Neural cell (in vitro differentiated cells): ENCODE measurements at regions not wholly inside any gene's neighbourhood (a gene's known extent, or its start where the extent isn't known, plus 50 kb on each side); places are given as distances from the start of the nearest gene placed in this dataset.

Experiments used
- H2AFZ ChIP-seq: fragments of 200-600, 300-800 bp; sonication (generic), shearing (Covaris generic); 2 replicates; pipeline ENCODE4 v1.6.0; 2014; ENCODE audit warnings: low read depth, mild to moderate bottlenecking, antibody characterized with exemption, low read length, moderate library complexity
- H3F3A ChIP-seq: fragments of 200-600 bp; shearing (Covaris generic); 2 replicates; pipeline ENCODE4 v1.6.1; 2016; ENCODE audit warnings: mild to moderate bottlenecking, moderate library complexity, mixed read lengths, antibody characterized with exemption, low read length; ENCODE audit not compliant: insufficient read depth, poor library complexity, severe bottlenecking
- H3K27ac ChIP-seq: fragments of 200-600, 300-800 bp; sonication (generic), shearing (Covaris generic); 2 replicates; pipeline ENCODE4 v1.5.1; 2014; ENCODE audit warnings: mild to moderate bottlenecking, low read length, moderate library complexity
- H3K27me3 ChIP-seq: fragments of 300-800, 200-600 bp; sonication (generic), shearing (Covaris generic); 2 replicates; pipeline ENCODE4 v1.6.0; 2014; ENCODE audit warnings: mild to moderate bottlenecking, low read depth, low read length, moderate library complexity; ENCODE audit not compliant: insufficient read depth
- H3K36me3 ChIP-seq: fragments of 300-800, 200-600 bp; sonication (generic), shearing (Covaris generic); 2 replicates; pipeline ENCODE4 v1.5.1; 2014; ENCODE audit warnings: mild to moderate bottlenecking, antibody characterized with exemption, low read length, moderate library complexity; ENCODE audit not compliant: insufficient read depth
- H3K4me2 ChIP-seq: fragments of 300-800, 200-600 bp; sonication (generic), shearing (Covaris generic); 2 replicates; pipeline ENCODE4 v1.6.0; 2014; ENCODE audit warnings: mild to moderate bottlenecking, low read length
- H3K4me3 ChIP-seq: fragments of 300-800, 200-600 bp; sonication (generic), shearing (Covaris generic); 2 replicates; pipeline ENCODE4 v1.5.1; 2014; ENCODE audit warnings: mild to moderate bottlenecking, low read length, moderate library complexity
- H3K79me2 ChIP-seq: fragments of 200-600 bp; shearing (Covaris generic); replicated peaks from 2 replicates; pipeline ENCODE4 v1.6.0; 2014; ENCODE audit warnings: mild to moderate bottlenecking, low read length, moderate library complexity; ENCODE audit not compliant: insufficient read depth
- H3K9ac ChIP-seq: fragments of 300-800, 200-600 bp; sonication (generic), shearing (Covaris generic); 2 replicates; pipeline ENCODE4 v1.6.1; 2016; ENCODE audit warnings: mild to moderate bottlenecking, low read length, mixed read lengths
- H3K9me2 ChIP-seq: fragments of 200-600 bp; shearing (Covaris generic); 2 replicates; pipeline ENCODE4 v1.6.1; 2016; ENCODE audit warnings: mild to moderate bottlenecking, low read length, mixed read lengths; ENCODE audit not compliant: insufficient read depth
- H3K9me3 ChIP-seq: fragments of 200-600, 300-800 bp; sonication (generic), shearing (Covaris generic); 2 replicates; pipeline ENCODE4 v1.6.1; 2016; ENCODE audit warnings: mild to moderate bottlenecking, mixed run types, low read length, moderate library complexity, mixed read lengths
- H4K20me1 ChIP-seq: fragments of 200-600 bp; shearing (Covaris generic); 2 replicates; pipeline ENCODE4 v1.6.1; 2016; ENCODE audit warnings: mild to moderate bottlenecking, mixed run types; ENCODE audit not compliant: insufficient read depth
- CTCF ChIP-seq: fragments of 450-650 bp; IDR thresholded peaks from 2 replicates; pipeline ENCODE4 v1.5.1; 2014; ENCODE audit warnings: antibody characterized with exemption, mild to moderate bottlenecking, moderate library complexity; ENCODE audit not compliant: poor library complexity, severe bottlenecking
- EP300 ChIP-seq: fragments of 450-650 bp; conservative IDR thresholded peaks from 2 replicates; pipeline ENCODE4 v1.6.1; 2014; ENCODE audit warnings: antibody characterized with exemption, mild to moderate bottlenecking, moderate library complexity; ENCODE audit not compliant: poor library complexity, severe bottlenecking
- EZH2 ChIP-seq: fragments of 200-600, 300-800 bp; shearing (Covaris generic), sonication (generic); IDR thresholded peaks from 2 replicates; pipeline ENCODE4 v1.6.1; 2014; ENCODE audit warnings: antibody characterized with exemption, low read length, borderline replicate concordance, mild to moderate bottlenecking; ENCODE audit not compliant: insufficient read depth, poor library complexity, severe bottlenecking
- MXI1 ChIP-seq: fragments of 450-650 bp; conservative IDR thresholded peaks from 2 replicates; pipeline ENCODE4 v1.6.1; 2014; ENCODE audit warnings: antibody characterized with exemption, mild to moderate bottlenecking; ENCODE audit not compliant: poor library complexity, severe bottlenecking
- POLR2AphosphoS5 ChIP-seq: IDR thresholded peaks from 2 replicates; pipeline ENCODE4 v1.6.1; 2012
- RAD21 ChIP-seq: fragments of 450-650 bp; conservative IDR thresholded peaks from 2 replicates; pipeline ENCODE4 v1.6.1; 2014; ENCODE audit warnings: antibody characterized with exemption, mild to moderate bottlenecking, moderate library complexity
- REST ChIP-seq: IDR thresholded peaks from 2 replicates; pipeline ENCODE4 v1.6.1; 2012; ENCODE audit warnings: borderline replicate concordance
- SMC3 ChIP-seq: fragments of 450-650 bp; conservative IDR thresholded peaks from 2 replicates; pipeline ENCODE4 v1.6.1; 2014; ENCODE audit warnings: antibody characterized with exemption, mild to moderate bottlenecking, moderate library complexity; ENCODE audit not compliant: poor library complexity
- TAF1 ChIP-seq: IDR thresholded peaks from 2 replicates; pipeline ENCODE4 v1.6.1; 2012; ENCODE audit warnings: low read depth

- H3K9me2 ChIP-seq = no peaks in the 10 kb centered on the region
- no peaks in the 10 kb centered on the region for H3F3A ChIP-seq
- no peak overlapping the region for H3K9ac ChIP-seq
- no peaks in the 10 kb centered on the region for H4K20me1 ChIP-seq
- no peak overlapping the region for H3K4me2 ChIP-seq
- no peak for TF ChIP-seq EZH2
- no peak for TF ChIP-seq POLR2AphosphoS5
- TF ChIP-seq SMC3 = no peak
- TF ChIP-seq EP300 = no peak
- no peak for TF ChIP-seq MXI1
- TF ChIP-seq RAD21 = no peak
- no peak for TF ChIP-seq TAF1
- TF ChIP-seq CTCF = no peak
- no peak for TF ChIP-seq REST
- H3K27me3 ChIP-seq = no peaks in the 10 kb centered on the region
- no peak overlapping the region for H3K27ac ChIP-seq
- no peaks in the 10 kb centered on the region for H3K36me3 ChIP-seq
- H3K9me3 ChIP-seq = no peaks in the 10 kb centered on the region
- no peaks in the 10 kb centered on the region for H3K79me2 ChIP-seq
- H2AFZ ChIP-seq = no peak overlapping the region
- H3K4me3 ChIP-seq = no peak overlapping the region
Measured at GRCh38 chr11:28457481-28458065, 349.4 kb downstream of the METTL15 start.

GRCh38 chr11:28448186-28448585 lies 340.0 kb downstream of the METTL15 start:
- H3K36me3 ChIP-seq = no peaks in the 10 kb centered on the region
- H3K9me2 ChIP-seq = no peaks in the 10 kb centered on the region
- no peaks in the 10 kb centered on the region for H4K20me1 ChIP-seq
- no peaks in the 10 kb centered on the region for H3K9me3 ChIP-seq
- no peaks in the 10 kb centered on the region for H3F3A ChIP-seq
- H3K27me3 ChIP-seq = no peaks in the 10 kb centered on the region
- no peak overlapping the region for H3K4me3 ChIP-seq
- H2AFZ ChIP-seq = no peak overlapping the region
- no peaks in the 10 kb centered on the region for H3K79me2 ChIP-seq
- H3K9ac ChIP-seq = no peak overlapping the region
- TF ChIP-seq POLR2AphosphoS5 = no peak
- no peak for TF ChIP-seq EP300
- no peak for TF ChIP-seq TAF1
- TF ChIP-seq REST = no peak
- no peak for TF ChIP-seq SMC3
- TF ChIP-seq MXI1 = no peak
- TF ChIP-seq RAD21 = no peak
- TF ChIP-seq CTCF = no peak
- TF ChIP-seq EZH2 = no peak
- no peak overlapping the region for H3K27ac ChIP-seq
- no peak overlapping the region for H3K4me2 ChIP-seq
